OCI-LY3 (cell line): ENCODE measurements at regions not wholly inside any gene's neighbourhood (a gene's known extent, or its start where the extent isn't known, plus 50 kb on each side); places are given as distances from the start of the nearest gene placed in this dataset.

ENCODE experiments used
- H2AFZ ChIP-seq: fragments of 200-600, 300-600 bp; shearing (Covaris generic); 2 replicates; pipeline ENCODE4 v1.6.0; 2014; ENCODE audit warnings: antibody characterized with exemption, low read depth, low read length
- H3K27ac ChIP-seq: fragments of 200-600, 300-600 bp; sonication (generic); 2 replicates; pipeline ENCODE4 v1.5.1; 2014; ENCODE audit warnings: mild to moderate bottlenecking, low read length, moderate library complexity, mixed read lengths
- H3K27me3 ChIP-seq: fragments of 200-600, 300-600 bp; sonication (generic); 2 replicates; pipeline ENCODE4 v1.6.1; 2014; ENCODE audit warnings: low read depth, low read length, mixed read lengths
- H3K36me3 ChIP-seq: fragments of 200-600, 300-600 bp; sonication (generic); replicated peaks from 2 replicates; pipeline ENCODE3; 2014; ENCODE audit warnings: low read depth, low read length, mixed read lengths
- H3K4me1 ChIP-seq: fragments of 300-600, 200-600 bp; sonication (generic); 2 replicates; pipeline ENCODE4 v1.6.1; 2014; ENCODE audit warnings: low read length, mixed read lengths
- H3K4me2 ChIP-seq: fragments of 200-600, 300-600 bp; sonication (generic); 2 replicates; pipeline ENCODE4 v1.6.1; 2014; ENCODE audit warnings: low read length, mixed read lengths
- H3K4me3 ChIP-seq: fragments of 300-600, 200-600 bp; sonication (generic); 2 replicates; pipeline ENCODE4 v1.5.1; 2014; ENCODE audit warnings: antibody characterized with exemption, mild to moderate bottlenecking, low read length, moderate library complexity
- H3K79me2 ChIP-seq: fragments of 300-600, 200-600 bp; shearing (Covaris generic); 2 replicates; pipeline ENCODE4 v1.6.1; 2014; ENCODE audit warnings: mild to moderate bottlenecking, low read length, mixed read lengths
- H3K9ac ChIP-seq: fragments of 300-600, 200-600 bp; shearing (Covaris generic); 2 replicates; pipeline ENCODE4 v1.6.0; 2014; ENCODE audit warnings: mild to moderate bottlenecking, low read length, moderate library complexity
- H3K9me3 ChIP-seq: fragments of 200-600, 300-600 bp; shearing (Covaris generic); 2 replicates; pipeline ENCODE4 v1.6.1; 2014; ENCODE audit warnings: low read length, mixed read lengths; ENCODE audit not compliant: insufficient read depth
- H4K20me1 ChIP-seq: fragments of 200-600, 300-600 bp; sonication (generic); 2 replicates; pipeline ENCODE4 v1.6.1; 2016; ENCODE audit warnings: low read length, mixed read lengths; ENCODE audit not compliant: insufficient read depth
- EZH2phosphoT487 ChIP-seq: fragments of 200-600 bp; shearing (Covaris generic); IDR thresholded peaks from 2 replicates; pipeline ENCODE4 v1.6.1; 2018; ENCODE audit warnings: antibody characterized with exemption, mixed run types, low read depth
- TF ChIP-seq, protein P1 (sequence below): fragments of 200-600, 300-600 bp; sonication (generic); IDR thresholded peaks from 2 replicates; pipeline ENCODE4 v1.5.1; 2014; ENCODE audit warnings: antibody characterized with exemption, low read length, low read depth

DNA sequence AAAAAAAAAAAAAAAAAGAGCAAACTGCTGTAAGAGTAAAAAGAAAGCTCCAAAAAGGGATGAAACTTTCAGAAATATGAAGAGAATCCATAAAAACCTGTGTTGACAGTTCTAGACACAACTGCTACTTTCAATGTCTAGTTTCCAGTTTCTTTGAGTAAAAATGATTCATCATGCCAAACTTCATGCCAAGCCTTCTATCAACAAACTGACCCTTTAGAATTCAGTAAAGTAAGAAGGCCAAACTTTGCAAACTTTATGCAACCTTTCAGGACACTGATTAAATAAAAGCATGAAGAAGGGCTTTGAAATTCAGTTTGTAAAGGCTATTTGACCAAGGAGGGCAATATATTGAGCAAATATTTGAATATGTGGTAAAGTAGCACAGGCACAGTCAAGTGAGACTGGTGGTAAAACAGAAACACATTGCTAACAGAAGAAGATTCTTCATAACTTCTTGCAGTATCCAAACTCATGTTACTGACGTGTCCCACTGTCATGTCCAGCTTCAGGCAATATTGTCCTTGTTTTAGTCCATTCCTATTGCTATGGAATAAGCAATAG lies 56.3 kb upstream of the CFAP20DC start:
- H3K79me2 ChIP-seq, result no peaks in the 10 kb centered on the region
- no peaks in the 10 kb centered on the region for H3K36me3 ChIP-seq
- no peak overlapping the region for H3K4me3 ChIP-seq
- no peaks in the 10 kb centered on the region for H3K27me3 ChIP-seq
- no peak overlapping the region for H3K4me2 ChIP-seq
- no peaks in the 10 kb centered on the region for H3K4me1 ChIP-seq
- no peak for TF ChIP-seq EZH2phosphoT487
- TF ChIP-seq, protein P1, sequence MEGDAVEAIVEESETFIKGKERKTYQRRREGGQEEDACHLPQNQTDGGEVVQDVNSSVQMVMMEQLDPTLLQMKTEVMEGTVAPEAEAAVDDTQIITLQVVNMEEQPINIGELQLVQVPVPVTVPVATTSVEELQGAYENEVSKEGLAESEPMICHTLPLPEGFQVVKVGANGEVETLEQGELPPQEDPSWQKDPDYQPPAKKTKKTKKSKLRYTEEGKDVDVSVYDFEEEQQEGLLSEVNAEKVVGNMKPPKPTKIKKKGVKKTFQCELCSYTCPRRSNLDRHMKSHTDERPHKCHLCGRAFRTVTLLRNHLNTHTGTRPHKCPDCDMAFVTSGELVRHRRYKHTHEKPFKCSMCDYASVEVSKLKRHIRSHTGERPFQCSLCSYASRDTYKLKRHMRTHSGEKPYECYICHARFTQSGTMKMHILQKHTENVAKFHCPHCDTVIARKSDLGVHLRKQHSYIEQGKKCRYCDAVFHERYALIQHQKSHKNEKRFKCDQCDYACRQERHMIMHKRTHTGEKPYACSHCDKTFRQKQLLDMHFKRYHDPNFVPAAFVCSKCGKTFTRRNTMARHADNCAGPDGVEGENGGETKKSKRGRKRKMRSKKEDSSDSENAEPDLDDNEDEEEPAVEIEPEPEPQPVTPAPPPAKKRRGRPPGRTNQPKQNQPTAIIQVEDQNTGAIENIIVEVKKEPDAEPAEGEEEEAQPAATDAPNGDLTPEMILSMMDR, result no peak
- H3K9ac ChIP-seq, result no peak overlapping the region
- H2AFZ ChIP-seq, result no peak overlapping the region
- H4K20me1 ChIP-seq, result no peaks in the 10 kb centered on the region
- H3K27ac ChIP-seq, result no peak overlapping the region
- H3K9me3 ChIP-seq, result no peaks in the 10 kb centered on the region

DNA sequence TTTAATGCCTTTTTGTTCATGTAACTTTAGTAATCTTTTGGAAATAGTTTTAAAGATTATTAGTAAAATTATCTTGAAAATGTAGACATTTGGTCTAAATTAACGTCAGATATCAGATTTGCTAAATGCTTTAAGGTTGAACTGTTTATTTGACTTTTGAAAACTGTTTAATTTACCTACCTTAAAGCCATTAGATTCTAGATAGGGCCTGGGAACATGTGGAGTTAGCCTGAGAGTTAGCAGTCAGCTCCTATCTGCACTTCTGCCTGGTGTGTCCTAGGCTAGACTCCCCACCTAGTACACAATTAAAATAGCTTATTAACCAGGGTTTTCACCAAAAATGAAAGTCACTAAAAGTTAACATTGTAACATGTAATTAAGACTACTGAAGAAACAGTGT lies 53.7 kb upstream of the CFAP20DC start:
- Histone ChIP-seq H3K79me2 (no peaks in the 10 kb centered on the region), H3K9ac (no peak overlapping the region), H3K4me2 (no peak overlapping the region), H3K27me3 (no peaks in the 10 kb centered on the region), H3K9me3 (no peaks in the 10 kb centered on the region), H3K36me3 (no peaks in the 10 kb centered on the region), H2AFZ (no peak overlapping the region), H4K20me1 (no peaks in the 10 kb centered on the region), H3K4me3 (no peak overlapping the region), H3K4me1 (no peaks in the 10 kb centered on the region), H3K27ac (no peak overlapping the region)
- no peak for TF ChIP-seq EZH2phosphoT487
- TF ChIP-seq, protein P1, result no peak

DNA sequence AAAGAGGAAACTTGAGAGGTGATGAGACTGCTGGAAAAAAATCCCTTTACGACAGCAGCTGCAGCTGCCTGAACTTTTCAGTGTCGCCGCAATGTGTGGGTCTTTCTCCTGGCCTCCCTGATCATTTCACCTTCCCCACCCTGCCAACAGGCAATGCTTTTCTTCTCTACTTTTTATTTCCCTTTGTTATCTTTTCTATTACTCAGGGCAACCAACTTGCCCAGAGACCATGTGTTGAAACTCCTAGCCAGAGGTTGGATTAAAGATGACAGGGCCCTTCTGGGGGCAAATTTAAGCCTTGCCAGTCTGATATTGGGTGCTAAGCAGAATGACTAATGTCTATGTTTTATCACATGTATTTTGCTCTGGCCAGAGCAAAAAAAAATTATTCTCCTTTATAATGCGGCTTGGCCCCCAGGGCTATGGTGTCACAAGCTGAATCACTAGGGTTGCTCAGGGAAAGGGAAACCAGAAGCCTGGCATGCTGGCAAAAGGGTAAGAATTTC lies 51.5 kb upstream of the CFAP20DC start:
- no peak overlapping the region for H3K9ac ChIP-seq
- no peak overlapping the region for H2AFZ ChIP-seq
- H3K9me3 ChIP-seq, result no peaks in the 10 kb centered on the region

More for the DNA sequence above, 51.5 kb upstream of the CFAP20DC start:
- no peaks in the 10 kb centered on the region for H3K4me1 ChIP-seq
- H3K4me3 ChIP-seq, result no peak overlapping the region
- H4K20me1 ChIP-seq, result no peaks in the 10 kb centered on the region
- H3K79me2 ChIP-seq, result no peaks in the 10 kb centered on the region
- H3K4me2 ChIP-seq, result no peak overlapping the region
- no peak for TF ChIP-seq EZH2phosphoT487
- TF ChIP-seq, protein P1, result no peak
- H3K36me3 ChIP-seq, result no peaks in the 10 kb centered on the region
- no peaks in the 10 kb centered on the region for H3K27me3 ChIP-seq
- H3K27ac ChIP-seq, result no peak overlapping the region
